ENCODE measurements at regions not wholly inside any gene's neighbourhood (a gene's known extent, or its start where the extent isn't known, plus 50 kb on each side); places are given as distances from the start of the nearest gene placed in this dataset.

GRCh38 chr2:47241715-47242114 lies 65.4 kb upstream of the CALM2 start:
- WGBS, 2 donors: 78 to 81% methylated on average over 6 of the region's 6 CpGs
- Histone ChIP-seq H3K9me3 (ENCODE audit: control insufficient read depth in 2 of 2, insufficient read depth in 1 of 2, low read depth in 1 of 2, low read length in 1 of 2) (no peaks in the 10 kb centered on the region), H3K4me3 (ENCODE audit: low read depth in 1 of 2, low read length in 2 of 2) (no peak overlapping the region), H3K27ac (ENCODE audit: low read depth in 2 of 2, low read length in 1 of 2) (no peak overlapping the region), H3K4me1 (ENCODE audit: control insufficient read depth in 2 of 2, insufficient read depth in 2 of 2, low read length in 1 of 2) (peaks cover 0 to 2% of the 10 kb centered on the region in 2 donors), H3K27me3 (ENCODE audit: control insufficient read depth in 1 of 2, insufficient read depth in 2 of 2, low read length in 2 of 2) (no peaks in the 10 kb centered on the region), H3K36me3 (ENCODE audit: control insufficient read depth in 2 of 2, insufficient read depth in 2 of 2, low read length in 1 of 2) (no peaks in the 10 kb centered on the region)

DNA sequence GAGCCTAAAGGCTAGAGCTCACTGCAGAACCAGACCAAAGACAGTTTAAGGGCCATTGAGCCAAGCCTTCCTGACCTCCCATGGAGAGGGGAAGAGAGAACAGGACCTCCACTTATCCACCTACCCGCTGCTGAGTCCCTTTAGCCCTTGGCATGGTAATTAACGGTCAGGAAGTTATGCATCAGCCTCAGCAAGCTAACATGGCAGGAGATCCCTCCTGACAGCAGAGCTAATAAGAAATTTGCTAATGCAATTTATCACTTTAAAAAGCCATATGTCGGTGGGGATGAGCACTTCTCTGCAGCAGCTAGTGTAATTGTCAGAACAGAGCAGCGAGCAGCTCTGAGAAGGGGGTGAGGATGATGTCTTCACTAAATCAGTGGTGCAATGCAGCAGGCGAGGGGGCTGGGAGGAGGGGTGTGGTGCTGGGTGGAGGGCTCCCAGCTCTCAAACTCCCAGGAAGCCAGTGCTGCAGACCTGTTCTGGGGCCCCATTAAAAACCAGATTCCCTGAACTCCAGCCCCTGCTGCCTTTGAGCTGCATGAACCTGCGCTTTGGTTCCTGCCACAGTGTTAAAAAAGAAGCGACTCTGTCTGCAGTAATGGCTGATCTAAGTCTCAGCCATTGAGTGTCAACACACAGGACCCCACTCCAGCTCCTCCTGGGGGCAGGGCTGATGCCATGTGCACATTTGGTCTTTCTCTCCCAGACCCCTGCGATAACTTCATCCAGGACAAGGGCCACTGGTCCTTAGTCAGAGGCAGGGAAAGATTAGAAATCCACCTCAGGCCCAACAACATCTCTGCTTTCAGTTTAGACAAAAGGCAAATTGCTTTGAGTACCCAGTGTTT lies 63.0 kb upstream of the CALM2 start:
- Histone ChIP-seq H3K4me3 (ENCODE audit: low read depth in 1 of 2, low read length in 2 of 2) (no peak overlapping the region), H3K4me1 (ENCODE audit: control insufficient read depth in 2 of 2, insufficient read depth in 2 of 2, low read length in 1 of 2) (peaks cover 0 to 2% of the 10 kb centered on the region in 2 donors), H3K9me3 (ENCODE audit: control insufficient read depth in 2 of 2, insufficient read depth in 1 of 2, low read depth in 1 of 2, low read length in 1 of 2) (no peaks in the 10 kb centered on the region), H3K36me3 (ENCODE audit: control insufficient read depth in 2 of 2, insufficient read depth in 2 of 2, low read length in 1 of 2) (no peaks in the 10 kb centered on the region), H3K27ac (ENCODE audit: low read depth in 2 of 2, low read length in 1 of 2) (no peak overlapping the region), H3K27me3 (ENCODE audit: control insufficient read depth in 1 of 2, insufficient read depth in 2 of 2, low read length in 2 of 2) (no peaks in the 10 kb centered on the region)
- 77 to 83% methylated on average over 8 of the region's 8 CpGs for WGBS, 2 donors

GRCh38 chr2:47238638-47239037 lies 62.3 kb upstream of the CALM2 start:
- 81 to 85% methylated on average over 1 of the region's 1 CpG for WGBS, 2 donors

DNA sequence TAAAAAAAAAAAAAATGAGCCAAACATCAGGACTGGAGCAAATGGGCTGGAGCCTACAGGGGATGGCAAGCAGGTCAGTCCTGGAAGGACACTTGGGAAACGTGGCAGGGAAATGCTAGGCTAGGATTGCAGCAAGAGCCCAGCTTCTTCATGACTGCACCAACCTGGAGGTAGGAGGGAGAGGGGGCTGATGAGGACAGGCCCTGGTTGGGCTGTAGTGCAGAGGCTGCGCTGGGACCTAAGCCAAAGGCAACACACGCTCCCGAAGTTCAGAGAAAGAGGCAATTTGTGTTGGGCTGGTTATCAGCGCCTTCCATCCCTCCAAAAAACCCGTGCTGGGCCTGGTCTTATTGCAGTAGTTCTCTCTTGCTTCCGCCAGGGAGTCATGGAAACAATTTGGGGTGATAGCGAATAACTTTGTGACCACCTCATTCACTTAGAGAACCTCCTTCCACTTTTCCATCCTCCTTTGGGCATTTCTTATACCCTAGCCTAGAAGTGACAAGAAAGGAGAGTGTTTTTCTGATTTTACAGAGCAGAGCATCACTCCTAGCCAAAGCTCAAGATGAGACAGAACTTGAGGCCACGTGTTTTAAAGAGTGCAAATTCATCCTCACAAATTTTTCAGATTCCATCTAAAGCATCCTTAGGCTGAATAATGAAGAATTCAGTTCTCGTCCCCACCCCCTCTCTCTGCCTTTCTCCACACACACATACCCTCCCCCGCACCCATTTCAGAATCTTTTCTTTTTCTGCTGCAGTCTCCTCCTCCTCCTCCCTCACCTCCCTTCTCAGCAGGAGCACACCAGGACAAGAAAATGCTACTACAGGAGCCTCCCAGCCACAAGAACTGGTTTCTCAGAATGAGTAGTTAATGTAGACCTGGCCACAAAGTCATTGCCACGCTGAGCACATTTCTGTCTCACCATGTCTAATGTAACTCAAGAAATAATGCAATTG lies 61.3 kb upstream of the CALM2 start:
- Histone ChIP-seq H3K4me3 (ENCODE audit: low read depth in 1 of 2, low read length in 2 of 2) (no peak overlapping the region), H3K27me3 (ENCODE audit: control insufficient read depth in 1 of 2, insufficient read depth in 2 of 2, low read length in 2 of 2) (no peaks in the 10 kb centered on the region), H3K4me1 (ENCODE audit: control insufficient read depth in 2 of 2, insufficient read depth in 2 of 2, low read length in 1 of 2) (peaks cover 0 to 2% of the 10 kb centered on the region in 2 donors), H3K9me3 (ENCODE audit: control insufficient read depth in 2 of 2, insufficient read depth in 1 of 2, low read depth in 1 of 2, low read length in 1 of 2) (no peaks in the 10 kb centered on the region), H3K36me3 (ENCODE audit: control insufficient read depth in 2 of 2, insufficient read depth in 2 of 2, low read length in 1 of 2) (no peaks in the 10 kb centered on the region), H3K27ac (ENCODE audit: low read depth in 2 of 2, low read length in 1 of 2) (no peak overlapping the region)
- WGBS, 2 donors: 66 to 70% methylated on average over 12 of the region's 12 CpGs

More at GRCh38 chr2:47238638-47239037, 62.3 kb upstream of the CALM2 start:
- H3K27ac ChIP-seq (ENCODE audit: low read depth in 2 of 2, low read length in 1 of 2): no peak overlapping the region
- no peaks in the 10 kb centered on the region for H3K27me3 ChIP-seq (ENCODE audit: control insufficient read depth in 1 of 2, insufficient read depth in 2 of 2, low read length in 2 of 2)
- H3K9me3 ChIP-seq (ENCODE audit: control insufficient read depth in 2 of 2, insufficient read depth in 1 of 2, low read depth in 1 of 2, low read length in 1 of 2): no peaks in the 10 kb centered on the region
- H3K4me3 ChIP-seq (ENCODE audit: low read depth in 1 of 2, low read length in 2 of 2): no peak overlapping the region
- peaks cover 0 to 2% of the 10 kb centered on the region in 2 donors for H3K4me1 ChIP-seq (ENCODE audit: control insufficient read depth in 2 of 2, insufficient read depth in 2 of 2, low read length in 1 of 2)
- H3K36me3 ChIP-seq (ENCODE audit: control insufficient read depth in 2 of 2, insufficient read depth in 2 of 2, low read length in 1 of 2): no peaks in the 10 kb centered on the region

GRCh38 chr2:47236503-47237215 lies 60.3 kb upstream of the CALM2 start:
- Histone ChIP-seq H3K27ac (ENCODE audit: low read depth in 2 of 2, low read length in 1 of 2) (no peak overlapping the region), H3K27me3 (ENCODE audit: control insufficient read depth in 1 of 2, insufficient read depth in 2 of 2, low read length in 2 of 2) (no peaks in the 10 kb centered on the region), H3K9me3 (ENCODE audit: control insufficient read depth in 2 of 2, insufficient read depth in 1 of 2, low read depth in 1 of 2, low read length in 1 of 2) (no peaks in the 10 kb centered on the region), H3K36me3 (ENCODE audit: control insufficient read depth in 2 of 2, insufficient read depth in 2 of 2, low read length in 1 of 2) (no peaks in the 10 kb centered on the region), H3K4me1 (ENCODE audit: control insufficient read depth in 2 of 2, insufficient read depth in 2 of 2, low read length in 1 of 2) (peaks cover 0 to 2% of the 10 kb centered on the region in 2 donors), H3K4me3 (ENCODE audit: low read depth in 1 of 2, low read length in 2 of 2) (no peak overlapping the region)
- WGBS, 2 donors: 85 to 93% methylated on average over 2 of the region's 2 CpGs

- no peaks in the 10 kb centered on the region for H3K27me3 ChIP-seq (ENCODE audit: control insufficient read depth in 1 of 2, insufficient read depth in 2 of 2, low read length in 2 of 2)
- no peaks in the 10 kb centered on the region for H3K9me3 ChIP-seq (ENCODE audit: control insufficient read depth in 2 of 2, insufficient read depth in 1 of 2, low read depth in 1 of 2, low read length in 1 of 2)
- no peak overlapping the region for H3K4me3 ChIP-seq (ENCODE audit: low read depth in 1 of 2, low read length in 2 of 2)
- H3K4me1 ChIP-seq (ENCODE audit: control insufficient read depth in 2 of 2, insufficient read depth in 2 of 2, low read length in 1 of 2): peaks cover 0 to 2% of the 10 kb centered on the region in 2 donors
- no peaks in the 10 kb centered on the region for H3K36me3 ChIP-seq (ENCODE audit: control insufficient read depth in 2 of 2, insufficient read depth in 2 of 2, low read length in 1 of 2)
- no peak overlapping the region for H3K27ac ChIP-seq (ENCODE audit: low read depth in 2 of 2, low read length in 1 of 2)
- WGBS, 2 donors: 92 to 94% methylated on average over 2 of the region's 2 CpGs
These were observed 58.8 kb upstream of the CALM2 start for GRCh38 chr2:47235132-47235531.

- 94% methylated on average over 6 of the region's 6 CpGs for WGBS, 2 donors
- Histone ChIP-seq H3K27me3 (ENCODE audit: control insufficient read depth in 1 of 2, insufficient read depth in 2 of 2, low read length in 2 of 2) (no peaks in the 10 kb centered on the region), H3K4me3 (ENCODE audit: low read depth in 1 of 2, low read length in 2 of 2) (no peak overlapping the region), H3K27ac (ENCODE audit: low read depth in 2 of 2, low read length in 1 of 2) (no peak overlapping the region), H3K4me1 (ENCODE audit: control insufficient read depth in 2 of 2, insufficient read depth in 2 of 2, low read length in 1 of 2) (peaks cover 0 to 2% of the 10 kb centered on the region in 2 donors), H3K9me3 (ENCODE audit: control insufficient read depth in 2 of 2, insufficient read depth in 1 of 2, low read depth in 1 of 2, low read length in 1 of 2) (no peaks in the 10 kb centered on the region), H3K36me3 (ENCODE audit: control insufficient read depth in 2 of 2, insufficient read depth in 2 of 2, low read length in 1 of 2) (no peaks in the 10 kb centered on the region)
These were observed 58.1 kb upstream of the CALM2 start for GRCh38 chr2:47234456-47234855.

DNA sequence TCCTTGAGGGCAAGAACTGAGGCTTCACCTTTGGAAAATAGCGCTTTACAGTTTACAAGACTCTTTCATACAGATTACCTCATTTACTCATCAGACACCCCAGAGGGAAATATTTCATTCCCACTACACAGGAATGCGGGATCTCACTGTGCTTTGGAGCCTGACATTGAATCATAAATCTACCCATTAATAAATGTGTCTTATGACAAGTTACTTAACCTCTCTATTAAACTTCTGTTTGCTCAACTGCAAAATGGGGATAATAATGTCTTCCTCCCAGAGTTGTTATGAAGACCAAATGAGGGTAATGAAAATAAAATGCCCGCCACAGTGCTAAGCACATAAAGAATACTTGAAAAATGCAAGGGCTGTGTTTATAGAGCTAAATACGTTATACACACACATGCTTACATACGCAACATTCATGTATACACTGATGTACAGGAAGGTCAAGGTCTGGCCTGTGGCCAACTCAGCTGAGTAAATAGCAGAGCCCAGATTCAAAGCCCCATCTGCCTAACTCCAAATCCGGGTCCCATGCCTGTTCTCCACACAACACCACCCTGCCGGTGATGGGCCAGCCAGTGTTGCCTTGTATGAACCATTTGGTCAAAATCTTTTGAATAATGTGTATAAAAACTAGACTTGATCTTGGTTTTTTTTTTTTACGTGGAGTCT lies 56.6 kb upstream of the CALM2 start:
- Histone ChIP-seq H3K4me3 (ENCODE audit: low read depth in 1 of 2, low read length in 2 of 2) (no peak overlapping the region), H3K27ac (ENCODE audit: low read depth in 2 of 2, low read length in 1 of 2) (no peak overlapping the region)

GRCh38 chr2:47230418-47230817 lies 54.1 kb upstream of the CALM2 start:
- Histone ChIP-seq H3K27ac (ENCODE audit: low read depth in 2 of 2, low read length in 1 of 2) (no peak overlapping the region), H3K27me3 (ENCODE audit: control insufficient read depth in 1 of 2, insufficient read depth in 2 of 2, low read length in 2 of 2) (no peaks in the 10 kb centered on the region)
- 41 to 62% methylated on average over 4 of the region's 4 CpGs for WGBS, 2 donors

More for the DNA sequence above, 56.6 kb upstream of the CALM2 start:
- no peaks in the 10 kb centered on the region for H3K9me3 ChIP-seq (ENCODE audit: control insufficient read depth in 2 of 2, insufficient read depth in 1 of 2, low read depth in 1 of 2, low read length in 1 of 2)
- H3K36me3 ChIP-seq (ENCODE audit: control insufficient read depth in 2 of 2, insufficient read depth in 2 of 2, low read length in 1 of 2): no peaks in the 10 kb centered on the region
- WGBS, 2 donors: 72 to 78% methylated on average over 8 of the region's 8 CpGs
- no peaks in the 10 kb centered on the region for H3K27me3 ChIP-seq (ENCODE audit: control insufficient read depth in 1 of 2, insufficient read depth in 2 of 2, low read length in 2 of 2)
- H3K4me1 ChIP-seq (ENCODE audit: control insufficient read depth in 2 of 2, insufficient read depth in 2 of 2, low read length in 1 of 2): peaks cover 0 to 2% of the 10 kb centered on the region in 2 donors

More at GRCh38 chr2:47230418-47230817, 54.1 kb upstream of the CALM2 start:
- no peaks in the 10 kb centered on the region for H3K4me1 ChIP-seq (ENCODE audit: control insufficient read depth in 2 of 2, insufficient read depth in 2 of 2, low read length in 1 of 2)
- H3K9me3 ChIP-seq (ENCODE audit: control insufficient read depth in 2 of 2, insufficient read depth in 1 of 2, low read depth in 1 of 2, low read length in 1 of 2): no peaks in the 10 kb centered on the region
- no peaks in the 10 kb centered on the region for H3K36me3 ChIP-seq (ENCODE audit: control insufficient read depth in 2 of 2, insufficient read depth in 2 of 2, low read length in 1 of 2)
- H3K4me3 ChIP-seq (ENCODE audit: low read depth in 1 of 2, low read length in 2 of 2): no peak overlapping the region
